ENCODE measurements at regions not wholly inside any gene's neighbourhood (a gene's known extent, or its start where the extent isn't known, plus 50 kb on each side); places are given as distances from the start of the nearest gene placed in this dataset.
"Not testable (repeated sequence)": the region's sequence is repeated elsewhere in the genome, so short reads cannot be mapped to it uniquely, and the experiment has no call there.

- no peak for FAIRE-seq
These were observed 608.4 kb downstream of the TLE1 start for GRCh38 chr9:81080900-81081299.

DNA sequence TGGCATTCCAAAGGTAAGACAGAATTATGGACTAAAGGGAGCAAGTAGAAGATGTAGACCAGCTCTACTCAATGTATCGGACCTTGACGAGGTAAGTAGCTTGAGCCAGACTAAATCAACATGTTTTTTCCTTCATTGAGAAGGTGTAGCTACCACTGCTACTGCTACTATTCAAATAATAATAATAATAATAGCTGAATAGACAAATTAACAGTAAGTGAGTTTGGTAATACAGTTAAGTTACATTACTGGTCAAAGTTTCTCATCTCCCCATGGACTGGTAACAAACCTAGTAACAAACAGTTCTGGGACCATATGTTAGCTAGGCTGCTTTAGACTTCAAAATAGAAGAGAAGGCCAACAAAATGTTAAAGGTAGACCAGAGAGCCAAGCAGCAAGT, 609.2 kb downstream of the TLE1 start:
- FAIRE-seq (no peak), DNase-seq (ENCODE audit: low spot score) (no peak)

More at GRCh38 chr9:81080900-81081299, 608.4 kb downstream of the TLE1 start:
- no peak for DNase-seq (ENCODE audit: low spot score)

GRCh38 chr9:81079055-81079454, 610.3 kb downstream of the TLE1 start:
- DNase-seq (ENCODE audit: low spot score) (no peak), FAIRE-seq (no peak)

DNA sequence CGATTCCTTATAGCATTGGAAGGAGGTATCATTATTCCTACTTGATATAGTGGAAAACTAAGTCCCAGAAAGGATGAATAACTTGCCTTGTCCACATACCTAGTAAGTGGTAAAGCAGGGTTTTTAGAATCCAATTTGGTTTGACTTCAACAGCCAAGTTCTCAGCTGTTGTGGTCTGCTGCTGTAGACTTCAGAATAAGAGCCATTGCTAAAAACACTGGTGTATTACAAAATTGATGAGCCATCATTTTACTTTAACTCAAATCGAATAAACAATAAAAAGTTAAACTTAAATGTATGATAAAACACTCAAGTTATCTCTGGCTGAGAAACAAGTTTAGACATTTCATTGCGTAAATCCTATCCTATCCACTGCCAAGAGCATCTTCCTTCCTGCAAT, 610.8 kb downstream of the TLE1 start:
- DNase-seq (ENCODE audit: low spot score) (no peak), FAIRE-seq (no peak)

GRCh38 chr9:81077572-81077971, 611.8 kb downstream of the TLE1 start:
- FAIRE-seq (no peak), DNase-seq (ENCODE audit: low spot score) (no peak)

GRCh38 chr9:81076131-81076530, 613.2 kb downstream of the TLE1 start:
- DNase-seq (ENCODE audit: low spot score) (no peak), FAIRE-seq (no peak)

- FAIRE-seq (no peak), DNase-seq (ENCODE audit: low spot score) (no peak)
These were observed 615.1 kb downstream of the TLE1 start for GRCh38 chr9:81074221-81074620.

- no peak for DNase-seq (ENCODE audit: low spot score)
- no peak for FAIRE-seq
These were observed 615.5 kb downstream of the TLE1 start for GRCh38 chr9:81073821-81074220.

GRCh38 chr9:81072758-81073157, 616.6 kb downstream of the TLE1 start:
- DNase-seq (ENCODE audit: low spot score) (no peak), FAIRE-seq (no peak)

GRCh38 chr9:81071108-81071507, 618.2 kb downstream of the TLE1 start:
- FAIRE-seq: no peak

GRCh38 chr9:81070689-81071088, 618.7 kb downstream of the TLE1 start:
- no peak for FAIRE-seq
- DNase-seq (ENCODE audit: low spot score): no peak

More at GRCh38 chr9:81071108-81071507, 618.2 kb downstream of the TLE1 start:
- no peak for DNase-seq (ENCODE audit: low spot score)

DNA sequence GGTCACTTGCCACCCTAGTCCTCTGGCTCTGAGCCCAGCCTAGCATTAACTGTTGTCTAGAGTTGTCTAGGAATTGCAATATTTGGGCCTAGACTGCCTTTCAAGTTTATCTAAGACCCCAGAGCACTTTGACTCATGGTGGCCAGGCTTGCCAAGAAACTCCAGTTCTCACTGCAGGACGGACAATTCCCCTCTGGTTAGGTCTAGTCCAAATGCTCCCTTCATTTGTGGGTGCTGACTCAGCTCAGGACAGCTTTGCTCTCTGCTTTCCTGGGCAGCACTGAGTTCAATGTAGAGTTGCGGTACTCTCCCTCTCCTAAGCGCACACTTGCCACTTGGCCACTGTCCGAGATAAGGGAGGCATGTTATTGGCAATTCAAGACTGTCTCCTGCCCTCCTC, 619.4 kb downstream of the TLE1 start:
- FAIRE-seq (no peak), DNase-seq (ENCODE audit: low spot score) (no peak)

DNA sequence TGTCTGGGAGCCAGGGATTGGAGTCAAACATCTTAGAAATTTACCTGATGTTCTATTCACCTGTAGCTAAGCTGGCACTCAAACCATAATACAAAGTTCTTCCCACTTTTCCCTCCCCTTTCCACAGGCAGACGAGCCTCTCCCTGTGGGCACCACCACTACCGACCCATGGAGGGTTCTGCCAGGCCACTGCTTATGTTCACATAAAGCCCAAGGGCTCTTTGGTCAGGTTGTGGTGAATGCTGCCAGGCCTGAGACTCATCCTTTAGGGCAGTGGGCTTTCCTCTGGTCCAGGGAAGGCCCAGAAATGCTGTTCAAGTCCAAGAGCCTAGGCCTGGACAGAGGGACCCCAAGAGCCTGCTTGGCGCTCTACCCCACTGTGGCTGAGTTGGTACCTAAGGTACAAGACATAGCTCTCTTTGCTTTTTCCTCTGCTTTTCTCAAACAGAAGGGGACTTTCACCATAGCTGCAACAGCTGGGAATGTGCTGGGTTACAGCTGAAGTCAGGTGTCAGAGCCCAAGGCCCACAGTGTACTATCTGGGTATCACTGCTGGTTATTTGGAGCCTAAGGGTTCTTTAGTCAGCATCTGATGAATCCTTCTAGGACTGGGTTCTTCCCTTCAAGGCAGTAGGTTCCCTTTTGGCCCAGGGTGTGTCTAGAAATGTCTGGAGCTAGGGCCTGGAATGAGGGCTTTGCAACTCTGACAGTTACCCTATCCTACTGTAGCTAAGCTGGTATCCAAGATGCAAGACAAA, 620.1 kb downstream of the TLE1 start:
- DNase-seq (ENCODE audit: low spot score) (no peak), FAIRE-seq (no peak)

GRCh38 chr9:81062995-81063394, 626.4 kb downstream of the TLE1 start:
- FAIRE-seq; DNase-seq (ENCODE audit: low spot score): not testable (repeated sequence)

DNA sequence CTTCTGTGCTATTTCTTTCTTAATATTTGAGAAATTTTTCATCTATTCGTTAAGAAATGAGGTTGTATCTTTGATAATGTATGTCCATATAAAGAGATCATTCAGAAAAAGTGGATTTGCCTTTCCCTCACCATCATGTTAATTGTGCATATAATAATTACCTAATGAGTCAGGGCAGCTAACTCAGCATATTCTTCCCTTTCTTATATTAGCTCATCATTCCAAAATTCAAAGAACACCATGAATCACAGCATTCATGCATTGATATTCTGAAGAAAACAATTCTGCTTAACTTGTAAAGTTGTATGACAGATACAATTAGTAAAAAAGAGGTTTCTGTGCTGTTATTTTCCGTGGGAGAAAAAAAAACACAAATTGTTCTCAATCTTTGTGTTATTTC, 630.6 kb downstream of the TLE1 start:
- FAIRE-seq (peak; percentile 40), DNase-seq (ENCODE audit: low spot score) (peak; percentile 19)

DNA sequence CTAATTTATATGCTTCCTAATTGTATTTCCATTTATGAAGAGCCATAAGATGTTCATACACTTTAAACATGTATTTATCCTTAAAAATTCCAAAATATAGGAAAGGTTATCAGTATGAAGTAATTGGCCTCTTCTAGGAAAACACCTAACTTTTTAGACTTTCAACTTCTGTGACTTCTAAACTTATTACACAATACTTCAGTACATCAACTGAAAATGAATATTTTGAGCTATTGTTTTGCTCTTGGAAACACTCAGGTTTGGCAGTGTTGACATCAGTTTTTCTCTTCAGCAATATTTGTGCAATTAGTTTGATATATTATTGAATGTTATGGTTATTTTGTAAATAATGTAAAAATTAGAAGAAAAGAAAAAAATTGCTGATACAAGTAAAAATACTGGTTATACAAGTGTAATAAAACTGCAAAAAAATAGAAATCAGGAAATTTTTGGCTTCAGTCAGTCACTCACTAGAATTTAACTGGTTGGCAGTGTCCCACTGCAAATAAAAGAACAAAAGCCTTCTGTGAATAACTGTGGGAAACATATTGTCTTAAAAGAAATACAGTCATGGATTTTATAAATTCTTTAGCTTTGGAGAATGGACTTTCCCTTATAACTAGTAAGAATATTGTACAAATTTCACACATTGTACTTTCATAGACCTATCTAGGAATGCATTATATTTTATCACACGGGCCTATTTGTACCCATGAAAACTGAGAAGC, 635.9 kb downstream of the TLE1 start:
- FAIRE-seq (peak; percentile 8), DNase-seq (ENCODE audit: low spot score) (no peak)

GRCh38 chr9:81052846-81053245, 636.5 kb downstream of the TLE1 start:
- DNase-seq (ENCODE audit: low spot score): no peak
- no peak for FAIRE-seq

- DNase-seq (ENCODE audit: low spot score) (no peak), FAIRE-seq (no peak)
These were observed 642.1 kb downstream of the TLE1 start for GRCh38 chr9:81047280-81047679.

- DNase-seq (ENCODE audit: low spot score) (no peak), FAIRE-seq (no peak)
These were observed 643.7 kb downstream of the TLE1 start for GRCh38 chr9:81045658-81046057.

GRCh38 chr9:81037889-81038288, 651.5 kb downstream of the TLE1 start:
- DNase-seq (ENCODE audit: low spot score): no peak
- FAIRE-seq: no peak

DNA sequence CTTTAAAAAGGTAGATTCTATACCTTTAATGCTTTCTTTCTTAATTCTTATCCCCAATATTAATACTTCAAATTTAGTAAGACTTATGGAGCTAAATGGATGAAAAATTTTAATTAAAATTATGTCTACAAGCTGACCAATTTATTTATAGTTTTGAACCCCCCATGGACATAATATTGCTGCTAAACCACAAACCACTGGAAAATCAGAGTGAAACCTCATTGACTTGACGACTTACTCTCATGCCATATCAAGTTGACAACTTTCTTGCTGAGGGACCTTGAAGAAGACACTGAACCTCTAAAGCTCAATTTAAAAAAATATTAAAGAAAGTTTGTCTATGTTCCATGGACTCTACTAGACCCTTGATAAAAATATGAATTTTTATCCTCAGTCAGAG, 653.7 kb downstream of the TLE1 start:
- FAIRE-seq: no peak

GRCh38 chr9:81035171-81035570, 654.2 kb downstream of the TLE1 start:
- DNase-seq (ENCODE audit: low spot score) (peak; percentile 68), FAIRE-seq (peak; percentile 73)

More for the DNA sequence above, 653.7 kb downstream of the TLE1 start:
- DNase-seq (ENCODE audit: low spot score): no peak

- FAIRE-seq: peak; percentile 94
- DNase-seq (ENCODE audit: low spot score): peak; percentile 75
These were observed 656.5 kb downstream of the TLE1 start for GRCh38 chr9:81032831-81033230.

All from RCC 7860 (cell line).